RWPE2 (cell line): ENCODE measurements at regions not wholly inside any gene's neighbourhood (a gene's known extent, or its start where the extent isn't known, plus 50 kb on each side); places are given as distances from the start of the nearest gene placed in this dataset.

Experiments
- ATAC-seq: fragments of 200-7000 bp; cut with Tn5 transposase; 3 replicates; pipeline ENCODE4 v1.9.1; 2021; ENCODE audit warnings: low read depth
- DNase-seq: peaks from one replicate; pipeline ENCODE4 v3.0.0-alpha.2; 2020; ENCODE audit warnings: low spot score
- H3K27ac ChIP-seq: fragments of 450-650 bp; 2 replicates; pipeline ENCODE4 v1.5.1; 2017; ENCODE audit warnings: mild to moderate bottlenecking; ENCODE audit not compliant: poor library complexity, severe bottlenecking
- H3K27me3 ChIP-seq: fragments of 250-450 bp; sonication (Bioruptor Pico); 2 replicates; pipeline ENCODE4 v1.5.1; 2021; ENCODE audit warnings: mild to moderate bottlenecking, moderate library complexity; ENCODE audit not compliant: insufficient read depth, poor library complexity, severe bottlenecking
- H3K36me3 ChIP-seq: fragments of 250-450 bp; sonication (Bioruptor Pico); 2 replicates; pipeline ENCODE4 v1.5.1; 2020; ENCODE audit warnings: low read depth, mild to moderate bottlenecking, moderate library complexity
- H3K4me1 ChIP-seq: fragments of 250-450 bp; sonication (Bioruptor Pico); 2 replicates; pipeline ENCODE4 v1.5.1; 2021; ENCODE audit warnings: mild to moderate bottlenecking, moderate library complexity; ENCODE audit not compliant: insufficient read depth, poor library complexity, severe bottlenecking
- H3K4me3 ChIP-seq: fragments of 250-450 bp; sonication (Bioruptor Pico); 2 replicates; pipeline ENCODE4 v1.5.1; 2021; ENCODE audit warnings: mild to moderate bottlenecking, moderate library complexity; ENCODE audit not compliant: severe bottlenecking
- H3K9me3 ChIP-seq: fragments of 250-450 bp; sonication (Bioruptor Pico); 2 replicates; pipeline ENCODE4 v1.5.1; 2021; ENCODE audit warnings: mild to moderate bottlenecking, moderate library complexity; ENCODE audit not compliant: severe bottlenecking
- CTCF ChIP-seq: fragments of 450-650 bp; IDR thresholded peaks from one replicate; pipeline ENCODE4 v1.5.1; 2017; ENCODE audit warnings: mild to moderate bottlenecking, moderate library complexity; ENCODE audit not compliant: poor library complexity, severe bottlenecking

DNA sequence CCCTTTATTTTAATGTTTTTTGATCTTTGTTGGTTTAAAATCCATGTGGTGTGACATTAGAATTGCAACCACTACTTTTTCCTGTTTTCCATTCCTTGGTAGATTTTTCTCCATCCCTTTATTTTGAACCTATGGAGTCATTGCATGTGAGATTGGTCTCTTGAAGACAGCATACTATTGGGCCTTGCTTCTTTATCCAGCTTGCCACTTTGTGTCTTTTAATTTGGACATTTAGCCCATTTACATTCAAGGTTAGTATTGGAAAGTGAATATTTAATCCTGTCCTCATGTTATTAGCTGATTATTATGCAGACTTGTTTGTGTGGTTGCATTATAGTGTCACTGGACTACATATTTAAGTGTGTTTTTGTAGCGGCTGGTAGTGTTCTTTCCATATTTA lies 782.9 kb downstream of the SLC4A3 start:
- Histone ChIP-seq H3K4me1 (no peaks in the 10 kb centered on the region), H3K4me3 (no peak overlapping the region), H3K27ac (no peak overlapping the region), H3K36me3 (no peaks in the 10 kb centered on the region), H3K9me3 (no peaks in the 10 kb centered on the region), H3K27me3 (no peaks in the 10 kb centered on the region)
- no peak for TF ChIP-seq CTCF
- no peak for ATAC-seq
- DNase-seq, result no peak

- Histone ChIP-seq H3K9me3 (no peaks in the 10 kb centered on the region), H3K4me1 (no peaks in the 10 kb centered on the region), H3K4me3 (no peak overlapping the region), H3K36me3 (no peaks in the 10 kb centered on the region), H3K27ac (no peak overlapping the region), H3K27me3 (no peaks in the 10 kb centered on the region)
- no peak for TF ChIP-seq CTCF
- DNase-seq, result no peak
- no peak for ATAC-seq
Observed at GRCh38 chr2:220417503-220417902, 790.1 kb downstream of the SLC4A3 start.

DNA sequence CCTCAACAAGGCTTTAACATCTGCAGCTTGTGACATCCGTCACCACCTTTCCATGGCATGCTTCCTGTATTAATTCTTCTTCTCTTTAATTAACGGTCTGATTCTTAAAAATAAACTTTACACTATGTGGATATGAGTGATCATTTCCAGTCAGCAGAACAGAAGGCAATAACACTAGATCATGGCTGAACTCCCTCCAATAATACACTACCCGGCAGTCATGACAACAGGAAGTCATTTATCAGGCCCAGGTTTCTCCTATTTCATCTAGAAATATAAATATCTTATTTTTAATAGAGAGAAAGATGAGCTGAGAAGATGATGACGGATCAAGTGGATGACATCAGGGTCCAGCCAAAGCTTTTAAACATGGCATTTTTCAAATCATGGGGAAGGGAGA lies 792.2 kb downstream of the SLC4A3 start:
- ATAC-seq (no peak), DNase-seq (no peak)
- no peaks in the 10 kb centered on the region for H3K9me3 ChIP-seq
- H3K36me3 ChIP-seq, result no peaks in the 10 kb centered on the region
- H3K4me1 ChIP-seq, result no peaks in the 10 kb centered on the region
- TF ChIP-seq CTCF, result no peak
- no peaks in the 10 kb centered on the region for H3K27me3 ChIP-seq
- no peak overlapping the region for H3K4me3 ChIP-seq
- H3K27ac ChIP-seq, result no peak overlapping the region

DNA sequence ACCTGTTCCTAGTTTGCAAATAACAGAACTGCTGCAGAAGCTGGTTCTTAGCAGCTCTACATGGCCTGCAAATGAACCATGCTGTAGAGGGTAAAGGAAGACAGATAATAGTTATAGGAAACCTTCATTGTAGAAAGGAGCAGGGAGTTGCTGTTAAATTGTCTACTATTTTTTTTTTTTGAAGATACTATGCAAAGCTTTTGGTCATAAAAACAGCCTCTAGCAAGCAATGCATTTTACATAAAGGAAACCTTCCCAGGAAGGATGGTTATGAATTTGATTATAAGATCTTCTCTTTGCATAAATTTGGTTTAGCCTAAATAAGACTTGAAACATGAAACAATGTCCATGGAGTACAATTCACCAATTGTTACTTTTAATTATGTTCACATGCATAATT lies 793.4 kb downstream of the SLC4A3 start:
- ATAC-seq (no peak), DNase-seq (no peak)
- no peaks in the 10 kb centered on the region for H3K4me1 ChIP-seq
- no peaks in the 10 kb centered on the region for H3K36me3 ChIP-seq
- no peaks in the 10 kb centered on the region for H3K9me3 ChIP-seq
- TF ChIP-seq CTCF, result no peak
- no peak overlapping the region for H3K27ac ChIP-seq
- H3K4me3 ChIP-seq, result no peak overlapping the region
- H3K27me3 ChIP-seq, result no peaks in the 10 kb centered on the region

- Histone ChIP-seq H3K27ac (no peak overlapping the region), H3K36me3 (no peaks in the 10 kb centered on the region), H3K9me3 (no peaks in the 10 kb centered on the region), H3K4me1 (no peaks in the 10 kb centered on the region), H3K4me3 (no peak overlapping the region), H3K27me3 (no peaks in the 10 kb centered on the region)
- no peak for DNase-seq
- TF ChIP-seq CTCF, result no peak
- no peak for ATAC-seq
Observed at GRCh38 chr2:220422676-220423075, 795.2 kb downstream of the SLC4A3 start.
